RWPE2 (cell line): ENCODE measurements at regions not wholly inside any gene's neighbourhood (a gene's known extent, or its start where the extent isn't known, plus 50 kb on each side); places are given as distances from the start of the nearest gene placed in this dataset.

Source experiments
- ATAC-seq: fragments of 200-7000 bp; cut with Tn5 transposase; 3 replicates; pipeline ENCODE4 v1.9.1; 2021; ENCODE audit warnings: low read depth
- DNase-seq: peaks from one replicate; pipeline ENCODE4 v3.0.0-alpha.2; 2020; ENCODE audit warnings: low spot score
- H3K27ac ChIP-seq: fragments of 450-650 bp; 2 replicates; pipeline ENCODE4 v1.5.1; 2017; ENCODE audit warnings: mild to moderate bottlenecking; ENCODE audit not compliant: poor library complexity, severe bottlenecking
- H3K27me3 ChIP-seq: fragments of 250-450 bp; sonication (Bioruptor Pico); 2 replicates; pipeline ENCODE4 v1.5.1; 2021; ENCODE audit warnings: mild to moderate bottlenecking, moderate library complexity; ENCODE audit not compliant: insufficient read depth, poor library complexity, severe bottlenecking
- H3K36me3 ChIP-seq: fragments of 250-450 bp; sonication (Bioruptor Pico); 2 replicates; pipeline ENCODE4 v1.5.1; 2020; ENCODE audit warnings: low read depth, mild to moderate bottlenecking, moderate library complexity
- H3K4me1 ChIP-seq: fragments of 250-450 bp; sonication (Bioruptor Pico); 2 replicates; pipeline ENCODE4 v1.5.1; 2021; ENCODE audit warnings: mild to moderate bottlenecking, moderate library complexity; ENCODE audit not compliant: insufficient read depth, poor library complexity, severe bottlenecking
- H3K4me3 ChIP-seq: fragments of 250-450 bp; sonication (Bioruptor Pico); 2 replicates; pipeline ENCODE4 v1.5.1; 2021; ENCODE audit warnings: mild to moderate bottlenecking, moderate library complexity; ENCODE audit not compliant: severe bottlenecking
- H3K9me3 ChIP-seq: fragments of 250-450 bp; sonication (Bioruptor Pico); 2 replicates; pipeline ENCODE4 v1.5.1; 2021; ENCODE audit warnings: mild to moderate bottlenecking, moderate library complexity; ENCODE audit not compliant: severe bottlenecking
- TF ChIP-seq, protein P1 (sequence below): fragments of 450-650 bp; IDR thresholded peaks from one replicate; pipeline ENCODE4 v1.5.1; 2017; ENCODE audit warnings: mild to moderate bottlenecking, moderate library complexity; ENCODE audit not compliant: poor library complexity, severe bottlenecking

DNA sequence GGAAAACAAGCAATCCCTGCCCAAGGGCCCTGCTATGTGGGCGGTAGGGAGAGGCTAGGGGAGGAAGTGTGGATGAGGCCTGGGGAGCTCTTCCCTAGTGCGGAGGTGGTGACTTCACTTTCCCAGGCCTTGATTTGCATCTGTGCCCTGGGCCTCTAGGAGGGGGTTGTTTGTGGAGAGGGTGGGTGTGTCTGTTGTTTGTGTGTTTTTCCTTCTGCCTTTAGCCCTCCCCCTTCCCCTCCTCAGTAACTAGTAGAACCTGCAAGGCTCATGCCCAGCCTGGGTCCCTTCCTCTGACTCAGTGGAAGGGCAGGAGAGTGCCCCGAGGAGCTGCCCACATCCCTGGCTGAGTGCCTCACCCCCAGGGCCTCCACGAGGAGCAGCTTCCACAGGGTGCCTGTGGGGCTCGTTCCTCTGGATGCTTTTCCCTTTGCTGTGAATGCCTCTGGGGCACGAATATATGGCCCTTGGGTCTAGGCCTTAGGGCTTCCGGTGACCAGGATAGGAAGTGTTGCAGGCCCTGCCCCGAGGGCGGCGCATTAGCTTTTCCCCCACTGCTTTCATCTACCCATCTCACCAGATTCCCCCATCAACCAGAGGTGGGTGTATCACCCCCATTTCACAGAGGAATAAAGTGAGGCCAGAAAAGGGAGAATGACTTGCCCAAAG lies 89.4 kb upstream of the DUSP5 start:
- TF ChIP-seq, protein P1, sequence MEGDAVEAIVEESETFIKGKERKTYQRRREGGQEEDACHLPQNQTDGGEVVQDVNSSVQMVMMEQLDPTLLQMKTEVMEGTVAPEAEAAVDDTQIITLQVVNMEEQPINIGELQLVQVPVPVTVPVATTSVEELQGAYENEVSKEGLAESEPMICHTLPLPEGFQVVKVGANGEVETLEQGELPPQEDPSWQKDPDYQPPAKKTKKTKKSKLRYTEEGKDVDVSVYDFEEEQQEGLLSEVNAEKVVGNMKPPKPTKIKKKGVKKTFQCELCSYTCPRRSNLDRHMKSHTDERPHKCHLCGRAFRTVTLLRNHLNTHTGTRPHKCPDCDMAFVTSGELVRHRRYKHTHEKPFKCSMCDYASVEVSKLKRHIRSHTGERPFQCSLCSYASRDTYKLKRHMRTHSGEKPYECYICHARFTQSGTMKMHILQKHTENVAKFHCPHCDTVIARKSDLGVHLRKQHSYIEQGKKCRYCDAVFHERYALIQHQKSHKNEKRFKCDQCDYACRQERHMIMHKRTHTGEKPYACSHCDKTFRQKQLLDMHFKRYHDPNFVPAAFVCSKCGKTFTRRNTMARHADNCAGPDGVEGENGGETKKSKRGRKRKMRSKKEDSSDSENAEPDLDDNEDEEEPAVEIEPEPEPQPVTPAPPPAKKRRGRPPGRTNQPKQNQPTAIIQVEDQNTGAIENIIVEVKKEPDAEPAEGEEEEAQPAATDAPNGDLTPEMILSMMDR = no peak
- Histone ChIP-seq H3K4me1 (peaks cover 55% of the 10 kb centered on the region), H3K27ac (peak overlapping the region; percentile 97)

DNA sequence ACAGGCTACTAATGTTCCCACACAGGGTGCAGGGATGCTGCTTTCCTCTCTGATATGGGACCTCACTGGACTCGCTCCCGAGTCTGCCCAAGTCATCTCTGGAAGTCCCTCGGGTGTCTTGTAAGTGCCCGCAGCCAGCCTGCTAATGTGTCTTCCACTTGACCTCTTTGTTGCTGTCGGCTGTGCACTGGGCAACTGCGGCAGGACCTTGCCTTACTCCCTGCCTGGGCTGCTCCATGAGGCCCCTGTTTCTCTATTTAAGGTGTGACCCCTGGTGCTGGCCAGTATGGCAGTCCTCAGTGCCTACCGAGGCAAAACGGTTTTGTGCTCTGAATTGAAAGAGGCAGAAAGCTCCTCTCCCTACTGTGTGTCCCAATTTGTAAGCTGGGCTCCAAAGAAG lies 88.8 kb upstream of the DUSP5 start:
- Histone ChIP-seq H3K4me3 (no peak overlapping the region), H3K4me1 (peaks cover 62% of the 10 kb centered on the region), H3K27ac (peak overlapping the region; percentile 97), H3K36me3 (no peaks in the 10 kb centered on the region), H3K9me3 (no peaks in the 10 kb centered on the region), H3K27me3 (no peaks in the 10 kb centered on the region)
- ATAC-seq (no peak), DNase-seq (no peak)
- TF ChIP-seq, protein P1 = no peak

More for the DNA sequence above, 89.4 kb upstream of the DUSP5 start:
- no peaks in the 10 kb centered on the region for H3K9me3 ChIP-seq
- no peaks in the 10 kb centered on the region for H3K36me3 ChIP-seq
- no peaks in the 10 kb centered on the region for H3K27me3 ChIP-seq
- no peak overlapping the region for H3K4me3 ChIP-seq
- ATAC-seq (peak; percentile 45), DNase-seq (peak; percentile 79)

DNA sequence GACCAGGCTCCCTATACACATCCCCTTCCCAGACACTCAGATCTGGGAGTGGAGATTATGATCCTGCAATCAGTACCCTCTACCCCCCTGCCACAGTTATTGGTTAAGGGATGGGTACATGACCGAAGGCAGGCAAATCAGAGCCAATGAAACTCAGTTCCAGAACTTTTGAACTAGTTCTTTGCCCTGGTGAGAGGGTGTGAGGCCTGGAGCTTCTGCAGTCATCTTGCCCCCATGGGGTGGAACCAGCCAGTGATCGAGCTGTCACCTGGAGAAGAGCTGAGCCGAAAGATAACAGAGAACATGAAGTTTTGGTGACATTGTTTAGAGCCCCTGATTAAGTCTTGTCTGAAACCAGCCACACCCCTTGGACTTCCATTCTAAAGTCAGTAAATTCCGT lies 88.2 kb upstream of the DUSP5 start:
- Histone ChIP-seq H3K9me3 (no peaks in the 10 kb centered on the region), H3K27me3 (no peaks in the 10 kb centered on the region), H3K4me1 (peaks cover 67% of the 10 kb centered on the region), H3K36me3 (no peaks in the 10 kb centered on the region), H3K4me3 (no peak overlapping the region), H3K27ac (peak overlapping the region; percentile 97)
- ATAC-seq (no peak), DNase-seq (no peak)
- TF ChIP-seq, protein P1 = no peak

DNA sequence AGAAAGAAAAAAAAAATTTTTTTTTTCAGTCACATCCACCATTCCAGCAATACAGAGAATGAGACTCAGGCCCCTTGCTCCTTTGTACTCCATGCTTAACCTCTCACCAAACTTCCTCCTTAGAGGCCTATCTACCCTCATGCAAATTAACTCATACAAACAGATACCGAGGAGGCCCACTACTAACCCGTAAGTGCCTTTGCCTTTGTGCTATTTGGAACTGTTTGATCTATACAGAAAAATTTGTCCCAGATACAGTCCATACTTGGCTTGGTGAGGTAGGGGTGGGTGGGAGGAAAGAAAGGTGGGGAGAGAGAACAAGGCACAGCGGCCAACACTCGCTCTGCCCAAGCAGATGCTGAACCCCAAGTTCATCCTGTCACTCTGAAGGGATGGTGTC lies 87.8 kb upstream of the DUSP5 start:
- ATAC-seq (no peak), DNase-seq (no peak)
- Histone ChIP-seq H3K9me3 (no peaks in the 10 kb centered on the region), H3K27ac (peak overlapping the region; percentile 97), H3K36me3 (no peaks in the 10 kb centered on the region), H3K4me3 (no peak overlapping the region), H3K4me1 (peaks cover 71% of the 10 kb centered on the region), H3K27me3 (no peaks in the 10 kb centered on the region)
- TF ChIP-seq, protein P1 = no peak

DNA sequence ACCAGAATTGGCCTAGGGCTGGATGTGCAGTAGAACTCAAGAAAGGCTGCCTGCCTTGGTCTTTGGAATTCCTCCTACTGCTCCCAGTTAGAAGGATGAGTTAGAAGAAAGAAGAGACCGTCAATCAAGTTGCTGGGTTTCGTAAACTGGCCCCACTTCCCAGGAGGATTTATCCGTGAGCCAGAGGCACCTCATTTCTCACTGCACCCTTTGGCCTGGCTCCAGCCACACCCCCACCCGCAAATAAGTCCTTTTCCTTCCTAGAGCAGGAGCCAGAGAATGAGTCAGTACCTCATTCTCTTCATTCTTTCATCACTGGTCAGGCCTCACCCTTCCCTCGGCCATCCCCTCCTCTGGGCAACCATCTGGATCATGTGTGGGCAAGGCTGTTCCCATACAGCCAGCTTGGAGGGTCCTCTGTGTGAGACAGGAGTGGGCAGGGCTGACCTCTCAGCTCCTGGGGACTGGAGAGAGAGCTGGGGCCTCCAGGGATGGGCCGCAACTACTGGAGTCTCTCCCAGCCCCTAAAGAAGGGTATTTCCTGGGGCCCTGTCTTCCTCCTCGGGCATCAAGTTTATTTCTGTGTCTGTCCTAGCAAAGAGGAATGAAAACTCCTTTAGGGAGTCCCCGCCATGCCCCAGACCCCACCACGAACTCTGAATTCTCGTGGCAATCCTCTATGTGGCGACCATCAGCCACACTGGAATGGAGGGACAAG lies 87.2 kb upstream of the DUSP5 start:
- ATAC-seq (peak; percentile 78), DNase-seq (peak; percentile 96)
- Histone ChIP-seq H3K27ac (peak overlapping the region; percentile 97), H3K27me3 (no peaks in the 10 kb centered on the region), H3K4me3 (no peak overlapping the region), H3K36me3 (no peaks in the 10 kb centered on the region), H3K4me1 (peaks cover 74% of the 10 kb centered on the region), H3K9me3 (no peaks in the 10 kb centered on the region)
- TF ChIP-seq, protein P1 = no peak
